SW 1271 (cell line): ENCODE measurements at regions not wholly inside any gene's neighbourhood (a gene's known extent, or its start where the extent isn't known, plus 50 kb on each side); places are given as distances from the start of the nearest gene placed in this dataset.
A peak's percentile ranks its signal among the peaks of the same experiment; 100 is the strongest.

Source experiments
- DNase-seq, 2 experiments: peaks; one replicate each; lab custom pipeline; 2025; lab: John Stamatoyannopoulos, UW

- no peak for DNase-seq
These were observed 164.9 kb upstream of the PAPPA start for GRCh38 chr9:115988701-115989100.

- DNase-seq, result no peak
These were observed 163.8 kb upstream of the PAPPA start for GRCh38 chr9:115989831-115990230.

- no peak for DNase-seq
These were observed 160.8 kb upstream of the PAPPA start for GRCh38 chr9:115992834-115993233.

GRCh38 chr9:115997923-115998322 is 155.7 kb upstream of the PAPPA start:
- no peak for DNase-seq

- no peak for DNase-seq
These were observed 154.9 kb upstream of the PAPPA start for GRCh38 chr9:115998666-115999065.

GRCh38 chr9:115999498-115999897 is 154.1 kb upstream of the PAPPA start:
- DNase-seq, result no peak

- peak in 1 of 2 experiments; percentile 28 for DNase-seq
These were observed 152.8 kb upstream of the PAPPA start for GRCh38 chr9:116000748-116001329.

- DNase-seq, result no peak
These were observed 151.4 kb upstream of the PAPPA start for GRCh38 chr9:116002181-116002580.

- no peak for DNase-seq
These were observed 151.0 kb upstream of the PAPPA start for GRCh38 chr9:116002624-116003023.

GRCh38 chr9:116003397-116003796 is 150.2 kb upstream of the PAPPA start:
- no peak for DNase-seq

- no peak for DNase-seq
These were observed 148.4 kb upstream of the PAPPA start for GRCh38 chr9:116005205-116005604.

GRCh38 chr9:116007824-116008223 is 145.8 kb upstream of the PAPPA start:
- no peak for DNase-seq

GRCh38 chr9:116008278-116008677 is 145.3 kb upstream of the PAPPA start:
- DNase-seq, result peak in 1 of 2 experiments; percentile 58

GRCh38 chr9:116009420-116009819 is 144.2 kb upstream of the PAPPA start:
- DNase-seq, result no peak

- DNase-seq, result no peak
These were observed 137.7 kb upstream of the PAPPA start for GRCh38 chr9:116015855-116016254.

- no peak for DNase-seq
These were observed 133.4 kb upstream of the PAPPA start for GRCh38 chr9:116020146-116020545.

GRCh38 chr9:116020801-116021200 is 132.8 kb upstream of the PAPPA start:
- no peak for DNase-seq

- DNase-seq, result no peak
These were observed 126.5 kb upstream of the PAPPA start for GRCh38 chr9:116027096-116027495.

GRCh38 chr9:116027511-116027910 is 126.1 kb upstream of the PAPPA start:
- DNase-seq, result no peak

GRCh38 chr9:116027951-116028350 is 125.6 kb upstream of the PAPPA start:
- no peak for DNase-seq

GRCh38 chr9:116030517-116030916 is 123.1 kb upstream of the PAPPA start:
- DNase-seq, result no peak

- no peak for DNase-seq
These were observed 120.7 kb upstream of the PAPPA start for GRCh38 chr9:116032683-116033440.

GRCh38 chr9:116039312-116039711 is 114.3 kb upstream of the PAPPA start:
- no peak for DNase-seq

- DNase-seq, result no peak
These were observed 113.7 kb upstream of the PAPPA start for GRCh38 chr9:116039893-116040292.
